ENCODE measurements at regions not wholly inside any gene's neighbourhood (a gene's known extent, or its start where the extent isn't known, plus 50 kb on each side); places are given as distances from the start of the nearest gene placed in this dataset.

- no peak for TF ChIP-seq CTCF (IDR thresholded peaks at IDR 0.05)
Measured at GRCh38 chr14:38065106-38065762, 142.5 kb upstream of the SSTR1 start.

DNA sequence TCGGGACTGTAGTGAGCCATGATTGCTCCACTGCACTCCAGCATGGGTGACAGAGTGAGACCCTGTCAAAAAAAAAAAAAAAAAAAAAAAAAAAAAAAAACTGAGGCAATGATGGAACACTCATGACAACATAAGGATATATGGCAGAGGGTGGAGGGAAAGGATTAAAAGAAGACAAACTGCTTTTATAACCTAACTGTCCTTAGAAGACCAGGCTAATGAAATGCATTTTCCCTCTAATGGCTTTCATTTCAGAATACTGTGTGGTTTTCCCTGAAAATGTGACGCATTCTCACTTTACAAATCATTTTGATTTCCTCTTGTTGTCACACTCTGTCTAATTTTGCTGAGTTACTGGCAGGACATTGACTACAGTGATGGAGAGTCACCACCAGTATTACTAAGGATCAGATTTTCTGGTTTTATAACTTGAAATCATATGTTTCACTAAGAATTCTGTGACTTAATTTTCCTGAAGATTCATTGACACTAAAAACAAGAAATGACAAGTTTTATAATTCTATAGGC is 137.6 kb upstream of the SSTR1 start:
- no peak for TF ChIP-seq CTCF (IDR thresholded peaks at IDR 0.05)

DNA sequence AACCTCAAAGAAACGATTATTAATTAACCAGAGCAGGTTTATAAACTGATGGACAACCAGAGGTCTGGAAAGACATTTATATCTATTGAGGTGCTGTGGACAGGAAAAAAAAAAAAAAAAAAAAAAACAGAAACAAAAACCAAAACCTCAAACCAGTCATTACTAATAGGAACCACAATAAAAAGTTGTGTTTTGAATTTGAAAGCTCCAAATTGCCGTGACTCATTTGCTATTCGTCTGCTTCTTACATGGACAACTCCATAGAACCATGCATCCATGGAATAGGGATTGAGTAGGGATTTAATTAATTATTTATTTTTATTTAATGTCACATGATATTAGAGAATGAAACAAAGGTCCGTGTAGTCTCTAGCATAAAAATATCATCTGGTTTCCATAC is 134.1 kb upstream of the SSTR1 start:
- no peak for TF ChIP-seq CTCF (IDR thresholded peaks at IDR 0.05)

DNA sequence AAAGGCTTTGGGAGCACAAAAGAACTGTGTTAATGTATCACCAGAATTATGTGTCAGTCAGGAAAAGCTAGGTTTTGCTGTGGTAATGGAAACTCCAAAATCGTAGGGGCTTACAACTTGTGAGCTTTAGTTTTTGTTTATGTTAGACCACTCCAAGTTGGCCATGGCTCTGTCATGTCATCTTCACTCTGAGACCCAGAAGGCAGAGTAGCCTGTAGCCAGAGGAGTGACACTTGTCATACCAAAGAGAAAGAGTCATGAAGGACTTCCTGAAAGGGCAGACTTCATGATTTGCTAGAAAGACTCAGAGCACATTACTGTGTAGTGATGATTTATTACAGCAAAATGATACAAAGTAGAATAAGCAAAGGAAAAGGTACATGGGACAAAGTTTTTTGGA is 133.6 kb upstream of the SSTR1 start:
- TF ChIP-seq CTCF (IDR thresholded peaks at IDR 0.05) = no peak

GRCh38 chr14:38074754-38075153 is 132.9 kb upstream of the SSTR1 start:
- TF ChIP-seq CTCF (IDR thresholded peaks at IDR 0.05) = no peak

DNA sequence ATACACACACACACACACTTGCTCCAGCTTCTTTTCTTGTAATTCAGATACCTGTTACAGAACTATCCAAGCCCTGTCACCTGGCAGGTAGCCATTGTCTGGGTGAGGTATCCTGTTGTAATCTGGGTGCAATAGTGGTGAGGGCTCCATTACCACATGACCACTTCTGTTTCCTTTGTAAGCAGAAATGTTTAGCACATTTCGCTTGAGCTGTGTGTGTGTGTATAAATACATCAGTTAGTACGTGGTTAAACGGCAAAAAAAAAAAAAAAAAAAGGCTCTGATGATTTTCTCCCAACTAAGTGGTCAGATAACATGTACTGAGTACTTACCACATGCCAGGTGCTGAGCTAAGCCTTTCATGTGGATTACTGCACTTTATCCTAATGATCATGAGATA is 129.3 kb upstream of the SSTR1 start:
- TF ChIP-seq CTCF (IDR thresholded peaks at IDR 0.05) = no peak

DNA sequence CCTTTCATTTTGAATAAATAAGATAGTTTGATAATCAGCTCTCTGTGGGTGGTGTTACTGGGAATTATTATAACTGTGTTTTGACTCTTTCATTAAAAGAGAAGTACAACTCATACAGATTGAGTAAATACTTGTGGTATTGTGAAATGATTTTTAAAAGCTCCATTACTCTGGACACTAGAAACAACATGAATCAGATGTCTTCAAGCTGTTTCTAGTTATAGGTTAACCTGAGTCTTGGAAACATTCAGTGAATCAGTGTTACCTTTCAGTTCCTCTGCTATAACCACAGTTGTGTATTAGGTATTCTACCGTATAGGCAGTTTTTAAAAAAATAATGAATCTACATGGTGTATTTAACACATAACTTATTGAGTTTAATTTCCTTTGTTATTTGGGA is 128.4 kb upstream of the SSTR1 start:
- no peak for TF ChIP-seq CTCF (IDR thresholded peaks at IDR 0.05)

DNA sequence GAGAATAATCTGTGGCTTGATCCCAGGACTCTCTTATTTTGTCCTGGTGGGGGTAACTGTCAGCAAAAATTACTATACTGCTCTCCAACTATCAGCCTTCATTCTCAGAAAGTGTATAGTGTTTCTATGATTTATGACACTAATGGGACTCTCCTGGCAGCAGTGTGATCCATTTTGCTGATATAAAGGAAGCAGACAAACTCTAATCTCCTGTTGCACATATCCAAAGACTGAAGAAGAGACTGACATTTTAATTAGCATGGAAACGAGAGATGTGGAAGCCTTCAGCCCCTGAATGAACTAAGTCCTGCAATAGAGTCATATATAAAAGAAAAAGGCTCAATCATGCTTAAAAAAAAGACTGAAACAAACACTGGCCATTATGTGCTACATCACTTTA is 127.8 kb upstream of the SSTR1 start:
- TF ChIP-seq CTCF (IDR thresholded peaks at IDR 0.05) = no peak

Data from LNCAP (cell line).